Endothelial cell of umbilical vein (primary cell): ENCODE measurements at regions not wholly inside any gene's neighbourhood (a gene's known extent, or its start where the extent isn't known, plus 50 kb on each side); places are given as distances from the start of the nearest gene placed in this dataset.

Experiments used
- BruUV-seq: library from RNA; stranded (reverse); fragments of 400-500 nt; replicated peaks from 2 replicates; lab custom pipeline; 2021; lab: Mats Ljungman, UMichigan
- CTCF ChIA-PET: fragments of 300-600, 350-600 bp; sonication (Branson Sonifier 250); formaldehyde crosslinking; loops from one replicate; lab custom pipeline; 2021; ENCODE audit warnings: antibody characterized with exemption, inconsistent platforms; lab: Charles Lee
- POLR2A ChIA-PET: fragments of 300-600, 350-600 bp; sonication (Branson Sonifier 250); formaldehyde crosslinking; loops from one replicate; lab custom pipeline; 2021; ENCODE audit warnings: antibody characterized with exemption, inconsistent platforms; lab: Charles Lee
- DNase-seq: peaks from one replicate; pipeline ENCODE4 v3.0.0-alpha.2; 2011; ENCODE audit warnings: low read depth, low spot score
- FAIRE-seq: peaks from 2 replicates; lab custom pipeline; 2011; peaks lifted over from hg19 to GRCh38; lab: Jason Lieb, UNC
- H2AFZ ChIP-seq: 2 replicates; pipeline ENCODE4 v1.6.0; 2012; ENCODE audit warnings: low read depth, low read length, control low read depth, inconsistent platforms
- H3K27ac ChIP-seq: 2 replicates; pipeline ENCODE4 v1.5.1; 2011; ENCODE audit warnings: low read depth, mild to moderate bottlenecking, control low read depth, low read length, moderate library complexity; ENCODE audit not compliant: insufficient read depth
- H3K27me3 ChIP-seq, 2 experiments: 2 replicates each; pipeline versions ENCODE4 v1.6.0 to v1.6.1; 2011; ENCODE audit warnings: low read length in 2 of 2, mixed read lengths in 1 of 2; ENCODE audit not compliant: control insufficient read depth in 2 of 2, insufficient read depth in 2 of 2
- H3K36me3 ChIP-seq, 2 experiments: 2 replicates in 1 of 2; 3 replicates in 1 of 2; pipeline ENCODE4 v1.5.1; 2011; ENCODE audit warnings: low read length in 2 of 2, mild to moderate bottlenecking in 1 of 2, moderate library complexity in 1 of 2; ENCODE audit not compliant: control insufficient read depth in 2 of 2, insufficient read depth in 2 of 2; ENCODE audit errors: extremely low read depth in 1 of 2
- H3K4me1 ChIP-seq: 3 replicates; pipeline ENCODE4 v1.5.1; 2011; ENCODE audit warnings: mild to moderate bottlenecking, low read length; ENCODE audit not compliant: control insufficient read depth, insufficient read depth; ENCODE audit errors: extremely low read depth
- H3K4me2 ChIP-seq: 2 replicates; pipeline ENCODE4 v1.6.1; 2011; ENCODE audit warnings: low read length, control low read depth, mixed read lengths; ENCODE audit not compliant: insufficient read depth
- H3K4me3 ChIP-seq, 3 experiments: fragments of 200-600 bp in 1 of 3; sonication (generic), shearing (Covaris generic) in 1 of 3; replicated peaks in 1 of 3; 2 replicates each; pipeline ENCODE4 v1.5.1; 2011 to 2016; ENCODE audit warnings: control low read depth in 3 of 3, low read length in 3 of 3, mild to moderate bottlenecking in 2 of 3, inconsistent platforms in 1 of 3, low read depth in 1 of 3, moderate library complexity in 1 of 3; ENCODE audit not compliant: insufficient read depth in 1 of 3
- H3K79me2 ChIP-seq: 2 replicates; pipeline ENCODE4 v1.6.0; 2012; ENCODE audit warnings: low read length, inconsistent platforms; ENCODE audit not compliant: control insufficient read depth, insufficient read depth
- H3K9ac ChIP-seq: replicated peaks from 2 replicates; pipeline ENCODE3; 2011; ENCODE audit warnings: low read length, control low read depth; ENCODE audit not compliant: insufficient read depth; ENCODE audit errors: extremely low read depth
- H3K9me1 ChIP-seq: replicated peaks from 3 replicates; pipeline ENCODE4 v1.6.0; 2011; ENCODE audit warnings: mild to moderate bottlenecking, low read length; ENCODE audit not compliant: control insufficient read depth, insufficient read depth; ENCODE audit errors: extremely low read depth
- H3K9me3 ChIP-seq: replicated peaks from 2 replicates; pipeline ENCODE4 v1.5.1; 2012; ENCODE audit warnings: low read length, inconsistent platforms; ENCODE audit not compliant: control insufficient read depth, insufficient read depth
- H4K20me1 ChIP-seq: replicated peaks from 2 replicates; pipeline ENCODE3; 2011; ENCODE audit warnings: mild to moderate bottlenecking, low read length; ENCODE audit not compliant: control insufficient read depth, insufficient read depth; ENCODE audit errors: extremely low read depth
- CTCF ChIP-seq, 2 donors: IDR thresholded peaks; 1 replicate in 1 of 2; 2 replicates in 1 of 2; pipeline ENCODE4 v1.5.1; 2011; ENCODE audit warnings: low read length in 2 of 2, mild to moderate bottlenecking in 2 of 2, moderate library complexity in 2 of 2, control low read depth in 1 of 2, inconsistent platforms in 1 of 2, low read depth in 1 of 2; ENCODE audit not compliant: insufficient read depth in 1 of 2; ENCODE audit errors: extremely low read depth in 1 of 2
- EZH2 ChIP-seq: IDR thresholded peaks from 2 replicates; pipeline ENCODE4 v1.6.1; 2012; ENCODE audit warnings: borderline replicate concordance, low read depth, mild to moderate bottlenecking, moderate library complexity, low read length, inconsistent platforms; ENCODE audit not compliant: severe bottlenecking
- FOS ChIP-seq: IDR thresholded peaks from 2 replicates; pipeline ENCODE4 v1.6.1; 2011; ENCODE audit warnings: mild to moderate bottlenecking, low read length, moderate library complexity, borderline replicate concordance; ENCODE audit not compliant: insufficient read depth
- GATA2 ChIP-seq: IDR thresholded peaks from 2 replicates; pipeline ENCODE4 v1.7.0; 2011; ENCODE audit warnings: low read depth, mild to moderate bottlenecking, moderate library complexity, mixed read lengths, low read length; ENCODE audit not compliant: insufficient read length, insufficient read depth
- JUN ChIP-seq: IDR thresholded peaks from 2 replicates; pipeline ENCODE4 v1.6.1; 2011; ENCODE audit warnings: borderline replicate concordance, low read depth; ENCODE audit not compliant: insufficient read length, insufficient read depth
- MAX ChIP-seq: IDR thresholded peaks from 2 replicates; pipeline ENCODE4 v1.6.1; 2011; ENCODE audit not compliant: insufficient read depth, insufficient read length
- MYC ChIP-seq: IDR thresholded peaks from one replicate; pipeline ENCODE4 v1.6.1; 2011; ENCODE audit warnings: mild to moderate bottlenecking, low read depth, low read length
- POLR2A ChIP-seq: IDR thresholded peaks from 2 replicates; pipeline ENCODE4 v1.6.1; 2012; ENCODE audit warnings: low read depth, mild to moderate bottlenecking, control low read depth, low read length
- dilution Hi-C: fragments of 300-500 bp; cut with MboI; formaldehyde crosslinking; loops from one replicate; pipeline ENCODE4 v1.15.0; 2019; ENCODE audit warnings: low sequenced_read_pairs; ENCODE audit not compliant: extremely low pct_ligation_motif_present
- intact Hi-C: fragments of 100-400 bp; cut with micrococcal nuclease; formaldehyde crosslinking; loops from one replicate; pipeline ENCODE4 v1.10.0; 2022

- dilution Hi-C loops, result no loop called here
- TF ChIP-seq GATA2 (no peak), CTCF (IDR thresholded peaks at IDR 0.05; ENCODE audit: extremely low read depth in 1 of 2, insufficient read depth in 1 of 2, low read depth in 1 of 2, low read length in 2 of 2) (no peak), MAX (no peak), EZH2 (no peak), JUN (no peak), POLR2A (no peak), FOS (no peak), MYC (no peak)
Observed at GRCh38 chr6:2309122-2309521, 63.7 kb upstream of the GMDS start.

More at GRCh38 chr6:2309122-2309521, 63.7 kb upstream of the GMDS start:
- Histone ChIP-seq H4K20me1 (no peaks in the 10 kb centered on the region), H3K4me2 (no peak overlapping the region), H3K9ac (no peak overlapping the region), H3K79me2 (no peaks in the 10 kb centered on the region), H3K9me1 (no peaks in the 10 kb centered on the region), H3K27me3 (no peaks in the 10 kb centered on the region), H3K36me3 (no peaks in the 10 kb centered on the region), H3K9me3 (no peaks in the 10 kb centered on the region), H3K4me1 (no peaks in the 10 kb centered on the region), H3K27ac (no peak overlapping the region), H3K4me3 (no peak overlapping the region), H2AFZ (no peak overlapping the region)
- intact Hi-C loops, result no loop called here
- FAIRE-seq (no peak), DNase-seq (no peak)
- ChIA-PET POLR2A (no interaction called here), CTCF (no interaction called here)
- BruUV-seq, result no TSS peak
